ENCODE measurements at regions not wholly inside any gene's neighbourhood (a gene's known extent, or its start where the extent isn't known, plus 50 kb on each side); places are given as distances from the start of the nearest gene placed in this dataset.

- no peak for TF ChIP-seq JUNB (IDR thresholded peaks at IDR 0.05)
- no peak for TF ChIP-seq USF2 (IDR thresholded peaks at IDR 0.05; ENCODE audit: borderline replicate concordance, low read depth, low read length)
These were observed 76.8 kb downstream of the DAD1 start for GRCh38 chr14:22512106-22512814.
